Psoas muscle (tissue), 7 donors: ENCODE measurements at regions not wholly inside any gene's neighbourhood (a gene's known extent, or its start where the extent isn't known, plus 50 kb on each side); places are given as distances from the start of the nearest gene placed in this dataset.

Experiments
- ATAC-seq, 4 donors: fragments of 200-7000 bp; cut with Tn5 transposase; one replicate each; pipeline ENCODE4 v1.9.1; 2020; ENCODE audit warnings: moderate library complexity in 3 of 4, mild to moderate bottlenecking in 2 of 4
- DNase-seq, 2 donors: peaks; one replicate each; pipeline ENCODE4 v3.0.0-alpha.2; 2020
- H3K27ac ChIP-seq: fragments of 200-600 bp; one replicate; pipeline ENCODE4 v1.8.0; 2022
- H3K27me3 ChIP-seq, 3 donors: fragments of 200-600 bp in 1 of 3; one replicate each; pipeline versions ENCODE4 v1.6.1 to v1.8.0; 2013 to 2022; ENCODE audit warnings: low read length in 2 of 3, mild to moderate bottlenecking in 2 of 3, moderate library complexity in 1 of 3; ENCODE audit not compliant: insufficient read depth in 3 of 3
- H3K36me3 ChIP-seq, 2 donors: fragments of 200-600 bp in 1 of 2; one replicate each; pipeline versions ENCODE4 v1.6.1 to v1.8.0; 2013 to 2022; ENCODE audit warnings: low read depth in 1 of 2, mild to moderate bottlenecking in 1 of 2, moderate library complexity in 1 of 2; ENCODE audit not compliant: insufficient read depth in 1 of 2
- H3K4me1 ChIP-seq: fragments of 200-600 bp; one replicate; pipeline ENCODE4 v1.8.0; 2022
- H3K4me3 ChIP-seq: fragments of 200-600 bp; one replicate; pipeline ENCODE4 v1.8.0; 2022; ENCODE audit warnings: mild to moderate bottlenecking
- H3K9me3 ChIP-seq: fragments of 200-600 bp; one replicate; pipeline ENCODE4 v1.8.0; 2022
- CTCF ChIP-seq: fragments of 200-600 bp; IDR thresholded peaks from one replicate; pipeline ENCODE4 v1.8.0; 2022; ENCODE audit warnings: antibody characterized with exemption
- WGBS, 3 donors: extraction: QIAGEN DNeasy Blood & Tissue Kit; methylation state at CpG; one replicate each; pipeline versions ENCODE4 v1.1.6 to v1.1.7; 2013; 5-methylcytosine and 5-hydroxymethylcytosine counted together
- intact Hi-C, 2 donors: fragments of 100-400 bp; cut with DNase I; formaldehyde crosslinking; loops; one replicate each; pipeline versions ENCODE4 v1.11.0 to v1.14.2; 2022
- donor health status: healthy with polysubstance abuse.
- donor health status: DM: no; HTN: no; CAD: no; lungs with moderate emphysema.
- donor health status: Bipolar disorder and iron deficiency.
- donor health status: healthy.
- donor health status: DM: yes; HTN: yes; CAD: no.
- donor health status: DM: no; HTN: no; CAD: no.
- donor health status: DM: yes; HTN: yes; CAD: no.

DNA sequence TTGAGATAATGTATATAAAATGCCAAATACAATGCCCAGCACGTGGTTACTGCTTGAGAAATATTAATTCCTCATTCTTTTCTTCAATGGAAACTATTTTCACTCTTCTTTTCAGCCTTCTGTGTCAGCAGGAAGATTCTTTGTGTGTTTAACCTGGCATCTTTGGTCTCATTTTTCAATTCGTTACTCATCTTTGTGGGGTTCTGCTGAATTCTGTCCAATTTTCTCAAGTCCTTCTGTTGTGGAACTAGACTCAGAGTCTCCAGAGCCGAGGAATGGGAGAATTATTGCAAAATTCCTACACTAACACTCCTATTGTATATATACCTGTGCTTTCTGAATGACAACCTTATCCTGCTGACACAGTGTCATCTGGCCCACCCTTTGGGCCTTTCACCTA lies 96.8 kb upstream of the RGMA start:
- Histone ChIP-seq H3K4me1 (no peaks in the 10 kb centered on the region), H3K36me3 (no peaks in the 10 kb centered on the region), H3K9me3 (no peaks in the 10 kb centered on the region), H3K27ac (no peak overlapping the region), H3K4me3 (no peak overlapping the region), H3K27me3 (no peaks in the 10 kb centered on the region)
- intact Hi-C loops: no loop called here
- ATAC-seq (no peak), DNase-seq (no peak)
- TF ChIP-seq CTCF: no peak
- WGBS, 3 donors: 75 to 91% (median 80%) methylated on average over 3 of the region's 3 CpGs

DNA sequence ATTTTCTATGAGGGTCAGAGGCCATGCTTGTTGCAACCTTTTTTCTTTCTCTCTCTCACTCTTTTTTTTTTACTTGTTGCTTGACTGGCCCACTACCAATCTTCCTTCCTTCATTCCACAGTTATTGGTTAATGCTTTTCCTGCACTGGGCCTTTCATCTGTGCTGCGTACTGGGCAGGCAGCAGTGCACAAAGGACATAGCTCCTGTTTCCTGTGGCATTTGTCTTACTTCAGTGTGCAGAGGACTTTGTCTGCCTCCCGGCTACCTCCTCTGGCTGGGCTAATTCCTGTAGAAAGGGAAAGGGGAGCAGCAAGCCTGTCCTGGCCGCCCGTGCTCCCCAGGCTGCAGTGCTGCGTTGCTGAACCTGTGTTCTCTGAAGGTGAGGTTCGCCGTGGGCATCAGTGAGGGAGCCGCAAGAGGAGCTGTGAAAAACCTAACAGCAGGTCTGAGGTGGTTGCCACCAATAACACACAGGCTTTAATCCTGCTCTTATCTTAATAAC lies 93.7 kb upstream of the RGMA start:
- Histone ChIP-seq H3K9me3 (no peaks in the 10 kb centered on the region), H3K4me3 (no peak overlapping the region), H3K36me3 (no peaks in the 10 kb centered on the region), H3K4me1 (no peaks in the 10 kb centered on the region), H3K27me3 (no peaks in the 10 kb centered on the region), H3K27ac (no peak overlapping the region)
- DNase-seq (no peak), ATAC-seq (no peak)
- no peak for TF ChIP-seq CTCF
- intact Hi-C loops: loop anchor here in 1 of 2 donors (2.0 kb wide), 1 partner anchor 18 kb away; no protein-coding TSS in a partner anchor
- 77 to 84% (median 81%) methylated on average over 8 of the region's 8 CpGs for WGBS, 3 donors

GRCh38 chr15:93180656-93181055 lies 91.6 kb upstream of the RGMA start:
- Histone ChIP-seq H3K36me3 (no peaks in the 10 kb centered on the region), H3K9me3 (no peaks in the 10 kb centered on the region), H3K27me3 (no peaks in the 10 kb centered on the region), H3K4me3 (no peak overlapping the region), H3K4me1 (no peaks in the 10 kb centered on the region), H3K27ac (no peak overlapping the region)
- DNase-seq (no peak), ATAC-seq (no peak)
- TF ChIP-seq CTCF: no peak
- intact Hi-C loops: no loop called here
- WGBS, 3 donors: 40 to 50% (median 44%) methylated on average over 6 of the region's 6 CpGs

- Histone ChIP-seq H3K27ac (no peak overlapping the region), H3K27me3 (no peaks in the 10 kb centered on the region), H3K4me1 (no peaks in the 10 kb centered on the region), H3K36me3 (no peaks in the 10 kb centered on the region), H3K9me3 (no peaks in the 10 kb centered on the region), H3K4me3 (no peak overlapping the region)
- intact Hi-C loops: no loop called here
- no peak for TF ChIP-seq CTCF
- WGBS, 3 donors: 91 to 96% (median 92%) methylated on average over 7 of the region's 7 CpGs
- no peak for ATAC-seq
- no peak for DNase-seq
Observed at GRCh38 chr15:93180128-93180527, 91.1 kb upstream of the RGMA start.

DNA sequence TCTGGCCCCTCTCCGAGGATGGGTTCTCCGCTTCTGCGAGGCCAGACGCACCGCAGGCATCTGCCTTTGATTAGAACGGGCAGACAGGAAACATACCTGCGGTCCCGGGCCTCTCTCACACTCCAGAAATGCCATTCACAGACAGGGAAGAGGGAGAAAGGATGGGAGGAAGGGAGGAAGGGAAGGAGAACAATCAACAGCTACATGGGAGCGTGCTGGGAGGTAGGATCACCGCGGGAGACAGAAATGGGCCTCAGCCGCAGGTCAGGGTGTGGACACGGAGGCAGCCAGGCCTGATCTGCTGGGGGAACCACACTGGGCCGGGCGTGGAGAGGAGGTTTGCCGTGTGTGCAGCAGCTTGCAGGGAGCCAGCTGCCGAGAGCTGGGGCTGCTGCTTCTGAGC lies 90.7 kb upstream of the RGMA start:
- DNase-seq: no peak
- H3K9me3 ChIP-seq: no peaks in the 10 kb centered on the region
- intact Hi-C loops: no loop called here
- no peaks in the 10 kb centered on the region for H3K27me3 ChIP-seq
- H3K36me3 ChIP-seq: no peaks in the 10 kb centered on the region
- 76 to 88% (median 86%) methylated on average over 17 of the region's 17 CpGs for WGBS, 3 donors
- H3K27ac ChIP-seq: no peak overlapping the region
- H3K4me1 ChIP-seq: no peaks in the 10 kb centered on the region
- no peak for ATAC-seq
- TF ChIP-seq CTCF: no peak
- H3K4me3 ChIP-seq: no peak overlapping the region
